Suprapubic skin (tissue), 4 donors: ENCODE measurements at regions not wholly inside any gene's neighbourhood (a gene's known extent, or its start where the extent isn't known, plus 50 kb on each side); places are given as distances from the start of the nearest gene placed in this dataset.

Experiments used
- EP300 ChIP-seq: sonication (generic); formaldehyde crosslinking; IDR thresholded peaks from one replicate; pipeline ENCODE4 v1.6.1; 2017; ENCODE audit warnings: antibody characterized with exemption
- POLR2AphosphoS5 ChIP-seq, 3 donors: sonication (generic); formaldehyde crosslinking; IDR thresholded peaks; one replicate each; pipeline ENCODE4 v1.6.1; 2017; ENCODE audit warnings: antibody characterized with exemption in 3 of 3
- TF ChIP-seq, protein P1 (sequence below), 2 donors: fragments of 200-600 bp in 1 of 2; fragments of 450-650 bp in 1 of 2; sonication (generic) in 1 of 2; IDR thresholded peaks; one replicate each; pipeline ENCODE4 v1.5.1; 2016 to 2019; ENCODE audit warnings: antibody characterized with exemption in 2 of 2, mild to moderate bottlenecking in 1 of 2, moderate library complexity in 1 of 2

DNA sequence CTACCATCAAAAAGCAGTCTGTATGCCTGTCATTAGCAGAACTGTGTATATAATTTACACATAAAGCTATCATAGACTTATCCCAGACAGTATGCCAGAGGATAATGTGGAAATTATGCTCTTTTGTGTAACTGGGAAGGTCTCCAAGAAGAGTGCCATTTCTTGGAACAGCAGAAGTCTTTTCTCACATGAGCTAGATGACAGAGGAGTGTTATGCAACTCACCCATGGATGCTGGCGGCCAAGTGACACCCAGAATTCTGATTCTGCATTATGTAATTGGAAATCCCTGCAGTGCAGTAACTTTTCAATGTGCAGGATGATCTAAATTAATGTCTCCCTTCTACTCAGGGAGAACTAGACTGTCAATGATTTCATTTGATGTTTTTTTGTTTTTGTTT, 160.0 kb downstream of the UBE2E3 start:
- TF ChIP-seq POLR2AphosphoS5 (IDR thresholded peaks at IDR 0.05) (no peak), EP300 (no peak)
- TF ChIP-seq, protein P1, sequence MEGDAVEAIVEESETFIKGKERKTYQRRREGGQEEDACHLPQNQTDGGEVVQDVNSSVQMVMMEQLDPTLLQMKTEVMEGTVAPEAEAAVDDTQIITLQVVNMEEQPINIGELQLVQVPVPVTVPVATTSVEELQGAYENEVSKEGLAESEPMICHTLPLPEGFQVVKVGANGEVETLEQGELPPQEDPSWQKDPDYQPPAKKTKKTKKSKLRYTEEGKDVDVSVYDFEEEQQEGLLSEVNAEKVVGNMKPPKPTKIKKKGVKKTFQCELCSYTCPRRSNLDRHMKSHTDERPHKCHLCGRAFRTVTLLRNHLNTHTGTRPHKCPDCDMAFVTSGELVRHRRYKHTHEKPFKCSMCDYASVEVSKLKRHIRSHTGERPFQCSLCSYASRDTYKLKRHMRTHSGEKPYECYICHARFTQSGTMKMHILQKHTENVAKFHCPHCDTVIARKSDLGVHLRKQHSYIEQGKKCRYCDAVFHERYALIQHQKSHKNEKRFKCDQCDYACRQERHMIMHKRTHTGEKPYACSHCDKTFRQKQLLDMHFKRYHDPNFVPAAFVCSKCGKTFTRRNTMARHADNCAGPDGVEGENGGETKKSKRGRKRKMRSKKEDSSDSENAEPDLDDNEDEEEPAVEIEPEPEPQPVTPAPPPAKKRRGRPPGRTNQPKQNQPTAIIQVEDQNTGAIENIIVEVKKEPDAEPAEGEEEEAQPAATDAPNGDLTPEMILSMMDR (IDR thresholded peaks at IDR 0.05) = no peak
